Right atrium auricular region (tissue), 2 donors: ENCODE measurements at regions not wholly inside any gene's neighbourhood (a gene's known extent, or its start where the extent isn't known, plus 50 kb on each side); places are given as distances from the start of the nearest gene placed in this dataset.

ENCODE experiments used
- DNase-seq: peaks from one replicate; pipeline ENCODE4 v3.0.0-alpha.2; 2019; ENCODE audit warnings: low spot score
- H3K27ac ChIP-seq, 2 donors: fragments of 200-600 bp; sonication (generic); 1 replicate in 1 of 2; 2 replicates in 1 of 2; pipeline ENCODE4 v1.5.1; 2016 to 2019
- H3K27me3 ChIP-seq, 2 donors: fragments of 200-600 bp; sonication (generic); one replicate each; pipeline versions ENCODE4 v1.5.1 to v1.6.0; 2017 to 2019
- H3K36me3 ChIP-seq: fragments of 200-600 bp; sonication (generic); one replicate; pipeline ENCODE4 v1.5.1; 2016
- H3K4me1 ChIP-seq, 2 donors: fragments of 200-600 bp; sonication (generic); one replicate each; pipeline versions ENCODE4 v1.5.1 to v1.6.0; 2017 to 2019
- H3K4me3 ChIP-seq, 2 donors: fragments of 200-600 bp; sonication (generic); 1 replicate in 1 of 2; 2 replicates in 1 of 2; pipeline ENCODE4 v1.5.1; 2017 to 2019; ENCODE audit warnings: mild to moderate bottlenecking in 1 of 2, moderate library complexity in 1 of 2
- H3K9me3 ChIP-seq, 2 donors: fragments of 200-600 bp; sonication (generic); one replicate each; pipeline ENCODE4 v1.5.1; 2019
- CTCF ChIP-seq, 2 donors: fragments of 200-600 bp; sonication (generic); IDR thresholded peaks; one replicate each; pipeline ENCODE4 v1.5.1; 2019; ENCODE audit warnings: antibody characterized with exemption in 2 of 2

GRCh38 chr13:84263354-84264069 is 381.2 kb upstream of the SLITRK1 start:
- Histone ChIP-seq H3K9me3 (no peaks in the 10 kb centered on the region), H3K27ac (no peak overlapping the region), H3K4me1 (no peaks in the 10 kb centered on the region), H3K27me3 (no peaks in the 10 kb centered on the region), H3K4me3 (no peak overlapping the region), H3K36me3 (no peaks in the 10 kb centered on the region)
- DNase-seq, result no peak
- no peak for TF ChIP-seq CTCF (IDR thresholded peaks at IDR 0.05)

GRCh38 chr13:84255226-84255797 is 373.0 kb upstream of the SLITRK1 start:
- Histone ChIP-seq H3K4me3 (no peak overlapping the region), H3K9me3 (no peaks in the 10 kb centered on the region), H3K36me3 (no peaks in the 10 kb centered on the region), H3K27me3 (no peaks in the 10 kb centered on the region), H3K27ac (no peak overlapping the region), H3K4me1 (no peaks in the 10 kb centered on the region)
- no peak for TF ChIP-seq CTCF (IDR thresholded peaks at IDR 0.05)
- DNase-seq, result no peak

- DNase-seq, result no peak
- Histone ChIP-seq H3K4me3 (no peak overlapping the region), H3K27me3 (no peaks in the 10 kb centered on the region), H3K36me3 (no peaks in the 10 kb centered on the region), H3K9me3 (no peaks in the 10 kb centered on the region), H3K4me1 (no peaks in the 10 kb centered on the region), H3K27ac (no peak overlapping the region)
- TF ChIP-seq CTCF (IDR thresholded peaks at IDR 0.05), result no peak
Observed at GRCh38 chr13:84249463-84249862, 367.2 kb upstream of the SLITRK1 start.

GRCh38 chr13:84243340-84243739 is 361.1 kb upstream of the SLITRK1 start:
- H3K36me3 ChIP-seq, result no peaks in the 10 kb centered on the region
- TF ChIP-seq CTCF (IDR thresholded peaks at IDR 0.05), result no peak
- H3K9me3 ChIP-seq, result no peaks in the 10 kb centered on the region
- H3K27me3 ChIP-seq, result no peaks in the 10 kb centered on the region
- H3K4me3 ChIP-seq, result no peak overlapping the region
- DNase-seq, result no peak
- H3K27ac ChIP-seq, result no peak overlapping the region
- no peaks in the 10 kb centered on the region for H3K4me1 ChIP-seq

- no peak overlapping the region for H3K27ac ChIP-seq
- no peaks in the 10 kb centered on the region for H3K36me3 ChIP-seq
- H3K27me3 ChIP-seq, result no peaks in the 10 kb centered on the region
- no peaks in the 10 kb centered on the region for H3K9me3 ChIP-seq
- no peak for TF ChIP-seq CTCF (IDR thresholded peaks at IDR 0.05)
- no peak for DNase-seq
- H3K4me1 ChIP-seq, result no peaks in the 10 kb centered on the region
- no peak overlapping the region for H3K4me3 ChIP-seq
Observed at GRCh38 chr13:84239032-84239431, 356.8 kb upstream of the SLITRK1 start.

GRCh38 chr13:84238381-84238780 is 356.1 kb upstream of the SLITRK1 start:
- Histone ChIP-seq H3K27me3 (no peaks in the 10 kb centered on the region), H3K36me3 (no peaks in the 10 kb centered on the region), H3K27ac (no peak overlapping the region), H3K4me1 (no peaks in the 10 kb centered on the region), H3K4me3 (no peak overlapping the region), H3K9me3 (no peaks in the 10 kb centered on the region)
- TF ChIP-seq CTCF (IDR thresholded peaks at IDR 0.05), result no peak
- no peak for DNase-seq
